Left lung (tissue), 4 donors: ENCODE measurements at regions not wholly inside any gene's neighbourhood (a gene's known extent, or its start where the extent isn't known, plus 50 kb on each side); places are given as distances from the start of the nearest gene placed in this dataset.
A peak's percentile ranks its signal among the peaks of the same experiment; 100 is the strongest.

Experiments
- ATAC-seq: fragments of 200-7000 bp; cut with Tn5 transposase; one replicate; pipeline ENCODE4 v1.9.1; 2020; ENCODE audit warnings: moderate library complexity
- DNase-seq, 4 donors: peaks; one replicate each; pipeline ENCODE4 v3.0.0-alpha.2; 2013 to 2020
- H3K27ac ChIP-seq, 2 donors: fragments of 200-600 bp; sonication (generic) in 1 of 2; one replicate each; pipeline versions ENCODE4 v1.5.0 to v1.8.0; 2020 to 2021
- H3K27me3 ChIP-seq, 2 donors: fragments of 200-600 bp; sonication (generic) in 1 of 2; one replicate each; pipeline versions ENCODE4 v1.5.0 to v1.8.0; 2020 to 2021
- H3K36me3 ChIP-seq, 2 donors: fragments of 200-600 bp; sonication (generic) in 1 of 2; one replicate each; pipeline versions ENCODE4 v1.5.0 to v1.8.0; 2020 to 2021
- H3K4me1 ChIP-seq, 2 donors: fragments of 200-600 bp; one replicate each; pipeline ENCODE4 v1.8.0; 2021
- H3K4me3 ChIP-seq, 2 donors: fragments of 200-600 bp; sonication (generic) in 1 of 2; one replicate each; pipeline versions ENCODE4 v1.5.0 to v1.8.0; 2020 to 2021; ENCODE audit warnings: mild to moderate bottlenecking in 1 of 2
- H3K9me3 ChIP-seq, 2 donors: fragments of 200-600 bp; sonication (generic) in 1 of 2; one replicate each; pipeline versions ENCODE4 v1.5.0 to v1.8.0; 2020 to 2021
- CTCF ChIP-seq, 2 donors: fragments of 200-600 bp; sonication (generic) in 1 of 2; IDR thresholded peaks; one replicate each; pipeline versions ENCODE4 v1.5.0 to v1.8.0; 2021; ENCODE audit warnings: antibody characterized with exemption in 2 of 2
- intact Hi-C, 2 donors: fragments of 100-400 bp; cut with DNase I; formaldehyde crosslinking; loops; one replicate each; pipeline versions ENCODE4 v1.11.2 to v1.14.2; 2022
- donor health status: DM: no; HTN: yes; CAD: no.
- donor health status: DM: no; HTN: no; CAD: no.

- Histone ChIP-seq H3K4me3 (no peak overlapping the region), H3K27me3 (no peaks in the 10 kb centered on the region), H3K27ac (no peak overlapping the region), H3K9me3 (peaks cover 0 to 7% of the 10 kb centered on the region in 2 donors), H3K36me3 (no peaks in the 10 kb centered on the region), H3K4me1 (no peaks in the 10 kb centered on the region)
- ATAC-seq, result no peak
- no peak for TF ChIP-seq CTCF (IDR thresholded peaks at IDR 0.05)
- intact Hi-C loops, result no loop called here
- no peak for DNase-seq
Measured at GRCh38 chr16:59478838-59479237, 744.7 kb upstream of the GOT2 start.

GRCh38 chr16:59470556-59470955 lies 736.4 kb upstream of the GOT2 start:
- DNase-seq, result no peak
- Histone ChIP-seq H3K27me3 (no peaks in the 10 kb centered on the region), H3K9me3 (peaks cover 0 to 4% of the 10 kb centered on the region in 2 donors), H3K4me3 (no peak overlapping the region), H3K4me1 (no peaks in the 10 kb centered on the region), H3K27ac (no peak overlapping the region), H3K36me3 (no peaks in the 10 kb centered on the region)
- intact Hi-C loops, result no loop called here
- TF ChIP-seq CTCF (IDR thresholded peaks at IDR 0.05), result no peak
- no peak for ATAC-seq

DNA sequence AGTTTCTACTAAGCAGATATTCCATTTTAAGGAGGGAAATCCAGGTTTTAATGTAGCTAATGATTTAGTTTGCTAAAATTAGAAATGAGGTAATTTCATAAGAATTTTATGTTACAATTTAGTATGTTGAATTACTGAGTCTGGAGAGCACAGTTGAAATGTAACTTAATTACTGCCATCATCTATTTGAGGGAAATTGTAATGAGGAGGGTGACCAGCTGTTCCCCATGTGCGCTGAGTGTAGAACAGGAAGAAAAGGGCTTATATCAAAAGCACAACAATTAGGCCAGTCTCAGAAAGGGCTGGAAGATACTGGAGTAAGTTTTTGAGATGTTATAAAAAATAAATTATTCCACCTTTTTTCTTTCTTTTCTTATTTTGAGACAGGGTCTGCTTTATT lies 735.1 kb upstream of the GOT2 start:
- H3K9me3 ChIP-seq, result no peaks in the 10 kb centered on the region
- no peak for ATAC-seq
- no peaks in the 10 kb centered on the region for H3K4me1 ChIP-seq
- H3K36me3 ChIP-seq, result no peaks in the 10 kb centered on the region
- no peak overlapping the region for H3K27ac ChIP-seq
- peak in 1 of 4 donors; percentile 7 for DNase-seq
- H3K4me3 ChIP-seq, result no peak overlapping the region
- H3K27me3 ChIP-seq, result no peaks in the 10 kb centered on the region
- TF ChIP-seq CTCF (IDR thresholded peaks at IDR 0.05), result no peak
- intact Hi-C loops, result no loop called here

GRCh38 chr16:59463776-59464175 lies 729.7 kb upstream of the GOT2 start:
- Histone ChIP-seq H3K4me3 (no peak overlapping the region), H3K36me3 (no peaks in the 10 kb centered on the region), H3K27ac (no peak overlapping the region), H3K27me3 (no peaks in the 10 kb centered on the region), H3K9me3 (no peaks in the 10 kb centered on the region), H3K4me1 (no peaks in the 10 kb centered on the region)
- intact Hi-C loops, result no loop called here
- DNase-seq (no peak), ATAC-seq (no peak)
- TF ChIP-seq CTCF (IDR thresholded peaks at IDR 0.05), result no peak

- Histone ChIP-seq H3K27me3 (no peaks in the 10 kb centered on the region), H3K4me1 (no peaks in the 10 kb centered on the region), H3K4me3 (no peak overlapping the region), H3K36me3 (no peaks in the 10 kb centered on the region), H3K9me3 (no peaks in the 10 kb centered on the region), H3K27ac (no peak overlapping the region)
- no peak for TF ChIP-seq CTCF (IDR thresholded peaks at IDR 0.05)
- ATAC-seq (no peak), DNase-seq (no peak)
- intact Hi-C loops, result no loop called here
Measured at GRCh38 chr16:59459806-59460205, 725.7 kb upstream of the GOT2 start.
